ENCODE measurements at regions not wholly inside any gene's neighbourhood (a gene's known extent, or its start where the extent isn't known, plus 50 kb on each side); places are given as distances from the start of the nearest gene placed in this dataset.

DNA sequence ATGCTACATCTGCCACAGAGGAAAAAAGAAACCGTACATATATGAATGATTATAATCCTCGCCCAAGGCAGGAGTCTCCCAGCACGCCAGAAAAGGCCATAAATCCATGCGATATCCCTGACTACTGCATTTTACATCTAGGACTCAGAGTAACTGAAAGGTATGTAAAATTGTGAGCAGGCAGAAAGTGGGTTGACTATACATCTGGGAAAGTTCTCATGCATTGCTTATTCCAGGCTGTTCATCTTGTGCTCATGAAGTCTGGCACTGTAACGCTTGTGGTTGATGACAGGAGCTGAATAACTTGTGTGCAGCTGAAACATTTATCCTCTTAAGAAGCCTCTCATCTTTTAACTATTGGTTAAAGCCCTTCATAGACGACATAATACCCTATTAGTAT lies 193.4 kb upstream of the STEAP4 start:
- Mint-ChIP-seq H3K4me1 (ENCODE audit: low read depth, unreplicated experiment) (no peaks in the 10 kb centered on the region), H3K4me3 (ENCODE audit: low read depth, unreplicated experiment) (no peak overlapping the region), H3K27ac (ENCODE audit: unreplicated experiment) (no peak overlapping the region), H3K27me3 (ENCODE audit: unreplicated experiment) (no peaks in the 10 kb centered on the region), H3K9me3 (ENCODE audit: low read depth, unreplicated experiment) (no peaks in the 10 kb centered on the region), H3K36me3 (ENCODE audit: insufficient read depth, unreplicated experiment) (no peaks in the 10 kb centered on the region)
- DNase-seq, result no peak
- TF ChIP-seq, protein P1, sequence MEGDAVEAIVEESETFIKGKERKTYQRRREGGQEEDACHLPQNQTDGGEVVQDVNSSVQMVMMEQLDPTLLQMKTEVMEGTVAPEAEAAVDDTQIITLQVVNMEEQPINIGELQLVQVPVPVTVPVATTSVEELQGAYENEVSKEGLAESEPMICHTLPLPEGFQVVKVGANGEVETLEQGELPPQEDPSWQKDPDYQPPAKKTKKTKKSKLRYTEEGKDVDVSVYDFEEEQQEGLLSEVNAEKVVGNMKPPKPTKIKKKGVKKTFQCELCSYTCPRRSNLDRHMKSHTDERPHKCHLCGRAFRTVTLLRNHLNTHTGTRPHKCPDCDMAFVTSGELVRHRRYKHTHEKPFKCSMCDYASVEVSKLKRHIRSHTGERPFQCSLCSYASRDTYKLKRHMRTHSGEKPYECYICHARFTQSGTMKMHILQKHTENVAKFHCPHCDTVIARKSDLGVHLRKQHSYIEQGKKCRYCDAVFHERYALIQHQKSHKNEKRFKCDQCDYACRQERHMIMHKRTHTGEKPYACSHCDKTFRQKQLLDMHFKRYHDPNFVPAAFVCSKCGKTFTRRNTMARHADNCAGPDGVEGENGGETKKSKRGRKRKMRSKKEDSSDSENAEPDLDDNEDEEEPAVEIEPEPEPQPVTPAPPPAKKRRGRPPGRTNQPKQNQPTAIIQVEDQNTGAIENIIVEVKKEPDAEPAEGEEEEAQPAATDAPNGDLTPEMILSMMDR (IDR thresholded peaks at IDR 0.05; ENCODE audit: unreplicated experiment), result no peak
- CTCF ChIA-PET, result no interaction called here
- no TSS peak for BruUV-seq (replicated peaks)
- intact Hi-C loops (cut with micrococcal nuclease; ENCODE audit: unreplicated experiment), result no loop called here

DNA sequence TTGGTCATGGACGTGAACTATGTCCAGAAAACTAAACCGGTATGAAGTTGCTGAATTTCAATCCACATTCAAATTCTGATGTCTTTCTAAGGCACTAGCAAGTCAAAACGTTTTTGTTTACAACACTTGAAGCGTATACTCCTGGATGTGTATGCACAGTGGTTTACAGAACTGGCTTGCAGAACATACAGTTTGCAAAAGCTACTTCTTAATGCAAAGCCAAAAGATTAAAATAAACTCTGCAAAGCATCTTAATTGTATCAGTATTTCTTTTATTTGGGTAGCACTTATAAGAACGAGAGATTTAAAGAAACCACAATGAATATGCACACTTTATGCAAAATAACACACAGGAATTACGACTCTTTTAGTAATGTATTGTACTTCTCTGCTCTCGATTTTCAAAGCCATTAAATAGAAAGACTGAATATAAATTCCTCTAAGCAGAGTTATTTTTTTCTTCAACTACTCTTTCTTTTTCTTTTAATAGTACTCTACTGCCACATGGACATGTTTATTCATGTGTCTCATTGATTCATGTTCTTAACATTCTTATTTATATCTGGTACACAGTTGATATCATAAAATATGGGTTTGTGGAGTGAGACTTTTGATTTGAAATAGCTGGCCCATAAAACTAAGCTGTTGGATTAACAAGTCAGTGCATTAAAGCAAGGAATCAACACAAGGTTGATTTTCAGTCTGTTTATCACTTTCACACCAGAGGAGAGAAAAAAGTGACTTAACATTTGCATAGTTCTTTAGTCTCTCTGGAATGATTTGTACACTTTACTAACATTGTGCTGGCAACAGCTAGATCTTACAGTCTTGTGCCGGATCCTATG lies 189.4 kb upstream of the STEAP4 start:
- CTCF ChIA-PET, result interaction anchor here (0.6 kb wide), 1 partner anchor 239 kb away, joined by 3 read pairs; no protein-coding TSS in a partner anchor
- H3K4me1 Mint-ChIP-seq (ENCODE audit: low read depth, unreplicated experiment), result no peaks in the 10 kb centered on the region

DNA sequence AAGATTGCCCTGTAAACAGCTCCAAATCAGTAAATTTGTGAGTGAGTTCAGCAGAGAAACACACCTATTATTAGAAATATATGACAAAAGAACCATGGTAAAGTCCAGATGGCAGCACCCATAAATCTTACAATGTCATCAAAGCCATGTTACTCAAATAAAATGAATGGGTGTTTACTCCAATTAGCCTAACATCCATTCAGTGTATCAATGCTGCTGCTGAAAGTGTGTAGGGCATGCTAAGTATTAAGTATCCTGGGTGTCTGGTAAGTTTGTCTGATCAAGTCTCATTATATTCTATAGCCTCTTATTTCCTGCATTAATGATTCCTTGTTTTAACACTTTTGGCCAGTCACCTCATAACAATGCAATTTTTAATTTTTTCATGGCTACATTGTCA lies 185.5 kb upstream of the STEAP4 start:
- CTCF ChIA-PET, result no interaction called here
- H3K9me3 Mint-ChIP-seq (ENCODE audit: low read depth, unreplicated experiment), result peaks cover 5% of the 10 kb centered on the region
- H3K36me3 Mint-ChIP-seq (ENCODE audit: insufficient read depth, unreplicated experiment), result no peaks in the 10 kb centered on the region
- no peaks in the 10 kb centered on the region for H3K27me3 Mint-ChIP-seq (ENCODE audit: unreplicated experiment)
- H3K27ac Mint-ChIP-seq (ENCODE audit: unreplicated experiment), result no peak overlapping the region
- DNase-seq, result no peak
- intact Hi-C loops (cut with micrococcal nuclease; ENCODE audit: unreplicated experiment), result no loop called here
- H3K4me1 Mint-ChIP-seq (ENCODE audit: low read depth, unreplicated experiment), result no peaks in the 10 kb centered on the region
- BruUV-seq (replicated peaks), result no TSS peak
- H3K4me3 Mint-ChIP-seq (ENCODE audit: low read depth, unreplicated experiment), result no peak overlapping the region
- TF ChIP-seq, protein P1 (IDR thresholded peaks at IDR 0.05; ENCODE audit: unreplicated experiment), result no peak

More for the DNA sequence above, 189.4 kb upstream of the STEAP4 start:
- Mint-ChIP-seq H3K27ac (ENCODE audit: unreplicated experiment) (no peak overlapping the region), H3K36me3 (ENCODE audit: insufficient read depth, unreplicated experiment) (no peaks in the 10 kb centered on the region), H3K9me3 (ENCODE audit: low read depth, unreplicated experiment) (no peaks in the 10 kb centered on the region), H3K4me3 (ENCODE audit: low read depth, unreplicated experiment) (no peak overlapping the region), H3K27me3 (ENCODE audit: unreplicated experiment) (no peaks in the 10 kb centered on the region)
- no peak for DNase-seq
- TF ChIP-seq, protein P1 (IDR thresholded peaks at IDR 0.05; ENCODE audit: unreplicated experiment), result no peak
- intact Hi-C loops (cut with micrococcal nuclease; ENCODE audit: unreplicated experiment), result no loop called here
- BruUV-seq (replicated peaks), result no TSS peak

DNA sequence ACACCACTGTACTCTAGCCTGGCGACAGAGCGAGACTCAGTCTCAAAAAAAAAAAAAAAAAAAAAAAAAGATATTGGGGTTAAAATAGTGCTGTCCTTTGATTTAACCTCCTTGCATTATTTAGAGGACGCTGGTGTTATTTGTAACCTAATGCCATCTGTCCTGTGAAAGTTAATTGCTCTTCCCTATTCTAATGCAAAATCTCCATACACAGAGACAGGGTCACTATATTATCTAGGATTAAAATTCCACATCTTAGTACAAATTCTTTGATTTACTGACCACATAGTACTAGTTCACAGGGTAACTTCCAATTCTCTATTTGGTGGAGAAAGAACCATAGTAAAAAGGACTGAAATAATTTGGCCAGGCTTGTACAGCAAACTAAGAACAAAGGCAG lies 184.2 kb upstream of the STEAP4 start:
- DNase-seq, result no peak
- peaks cover 5% of the 10 kb centered on the region for H3K9me3 Mint-ChIP-seq (ENCODE audit: low read depth, unreplicated experiment)
- no peak overlapping the region for H3K27ac Mint-ChIP-seq (ENCODE audit: unreplicated experiment)
- H3K4me1 Mint-ChIP-seq (ENCODE audit: low read depth, unreplicated experiment), result no peaks in the 10 kb centered on the region
- no peaks in the 10 kb centered on the region for H3K27me3 Mint-ChIP-seq (ENCODE audit: unreplicated experiment)
- H3K36me3 Mint-ChIP-seq (ENCODE audit: insufficient read depth, unreplicated experiment), result no peaks in the 10 kb centered on the region
- TF ChIP-seq, protein P1 (IDR thresholded peaks at IDR 0.05; ENCODE audit: unreplicated experiment), result no peak
- CTCF ChIA-PET, result no interaction called here
- intact Hi-C loops (cut with micrococcal nuclease; ENCODE audit: unreplicated experiment), result no loop called here
- no TSS peak for BruUV-seq (replicated peaks)
- H3K4me3 Mint-ChIP-seq (ENCODE audit: low read depth, unreplicated experiment), result no peak overlapping the region

Measured in Calu3 (cell line).